ENCODE measurements at regions not wholly inside any gene's neighbourhood (a gene's known extent, or its start where the extent isn't known, plus 50 kb on each side); places are given as distances from the start of the nearest gene placed in this dataset.
"Not testable (repeated sequence)": the region's sequence is repeated elsewhere in the genome, so short reads cannot be mapped to it uniquely, and the experiment has no call there.

- DNase-seq (ENCODE audit: low read depth), result peak; percentile 61
Measured at GRCh38 chr16:13453938-13454553, 465.9 kb upstream of the ERCC4 start.

- DNase-seq (ENCODE audit: low read depth), result no peak
Measured at GRCh38 chr16:13463619-13464018, 456.3 kb upstream of the ERCC4 start.

GRCh38 chr16:13471036-13471435 is 448.9 kb upstream of the ERCC4 start:
- DNase-seq (ENCODE audit: low read depth), result peak; percentile 43

- no peak for DNase-seq (ENCODE audit: low read depth)
Measured at GRCh38 chr16:13478991-13479390, 441.0 kb upstream of the ERCC4 start.

GRCh38 chr16:13479549-13479948 is 440.4 kb upstream of the ERCC4 start:
- DNase-seq (ENCODE audit: low read depth), result no peak

- DNase-seq (ENCODE audit: low read depth), result no peak
Measured at GRCh38 chr16:13480801-13481200, 439.2 kb upstream of the ERCC4 start.

GRCh38 chr16:13483121-13483520 is 436.8 kb upstream of the ERCC4 start:
- peak; percentile 15 for DNase-seq (ENCODE audit: low read depth)

GRCh38 chr16:13489416-13489815 is 430.5 kb upstream of the ERCC4 start:
- not testable (repeated sequence) for DNase-seq (ENCODE audit: low read depth)

- no peak for DNase-seq (ENCODE audit: low read depth)
Measured at GRCh38 chr16:13492046-13492445, 427.9 kb upstream of the ERCC4 start.

- DNase-seq (ENCODE audit: low read depth), result no peak
Measured at GRCh38 chr16:13503960-13504635, 415.9 kb upstream of the ERCC4 start.

- no peak for DNase-seq (ENCODE audit: low read depth)
Measured at GRCh38 chr16:13507530-13507929, 412.4 kb upstream of the ERCC4 start.

- no peak for DNase-seq (ENCODE audit: low read depth)
Measured at GRCh38 chr16:13510425-13511151, 409.4 kb upstream of the ERCC4 start.

- DNase-seq (ENCODE audit: low read depth), result no peak
Measured at GRCh38 chr16:13517841-13518240, 402.1 kb upstream of the ERCC4 start.

GRCh38 chr16:13519871-13520270 is 400.1 kb upstream of the ERCC4 start:
- DNase-seq (ENCODE audit: low read depth), result no peak

- no peak for DNase-seq (ENCODE audit: low read depth)
Measured at GRCh38 chr16:13521356-13521755, 398.6 kb upstream of the ERCC4 start.

- DNase-seq (ENCODE audit: low read depth), result no peak
Measured at GRCh38 chr16:13527332-13527731, 392.6 kb upstream of the ERCC4 start.

- no peak for DNase-seq (ENCODE audit: low read depth)
Measured at GRCh38 chr16:13528691-13529090, 391.3 kb upstream of the ERCC4 start.

- DNase-seq (ENCODE audit: low read depth), result no peak
Measured at GRCh38 chr16:13529193-13529982, 390.6 kb upstream of the ERCC4 start.

GRCh38 chr16:13540771-13541170 is 379.2 kb upstream of the ERCC4 start:
- DNase-seq (ENCODE audit: low read depth), result no peak

- DNase-seq (ENCODE audit: low read depth), result no peak
Measured at GRCh38 chr16:13542284-13542683, 377.7 kb upstream of the ERCC4 start.

- no peak for DNase-seq (ENCODE audit: low read depth)
Measured at GRCh38 chr16:13543850-13544249, 376.1 kb upstream of the ERCC4 start.

- DNase-seq (ENCODE audit: low read depth), result no peak
Measured at GRCh38 chr16:13545271-13545670, 374.7 kb upstream of the ERCC4 start.

Data from LHCN-M2 (cell line).